NB4 (cell line): ENCODE measurements at regions not wholly inside any gene's neighbourhood (a gene's known extent, or its start where the extent isn't known, plus 50 kb on each side); places are given as distances from the start of the nearest gene placed in this dataset.

ENCODE experiments used
- DNase-seq: peaks from one replicate; pipeline ENCODE4 v3.0.0; 2010; ENCODE audit warnings: low read depth
- H3K4me3 ChIP-seq: one replicate; pipeline ENCODE4 v1.5.1; 2011; ENCODE audit warnings: mild to moderate bottlenecking, low read depth, low read length, moderate library complexity
- CTCF ChIP-seq: IDR thresholded peaks from one replicate; pipeline ENCODE4 v1.5.1; 2012; ENCODE audit warnings: low read depth, low read length
- MAX ChIP-seq: IDR thresholded peaks from 2 replicates; pipeline ENCODE4 v1.6.1; 2011; ENCODE audit warnings: low read depth, low read length
- MYC ChIP-seq: IDR thresholded peaks from 2 replicates; pipeline ENCODE4 v1.6.1; 2011; ENCODE audit warnings: low read depth, low read length
- POLR2A ChIP-seq: IDR thresholded peaks from 2 replicates; pipeline ENCODE4 v1.6.1; 2011; ENCODE audit warnings: mild to moderate bottlenecking; ENCODE audit not compliant: insufficient read length; ENCODE audit errors: extremely low read depth

GRCh38 chr17:56680676-56681075, 87.2 kb downstream of the NOG start:
- H3K4me3 ChIP-seq: no peak overlapping the region
- TF ChIP-seq MAX (no peak), POLR2A (no peak), MYC (no peak), CTCF (no peak)
- DNase-seq: no peak

- H3K4me3 ChIP-seq: no peak overlapping the region
- DNase-seq: peak; percentile 88
Measured at GRCh38 chr17:56681561-56682266, 88.2 kb downstream of the NOG start.

GRCh38 chr17:56688151-56688550, 94.7 kb downstream of the NOG start:
- peak; percentile 61 for DNase-seq
- no peak for TF ChIP-seq MYC
- no peak for TF ChIP-seq CTCF
- no peak for TF ChIP-seq MAX
- TF ChIP-seq POLR2A: no peak
- no peak overlapping the region for H3K4me3 ChIP-seq

More at GRCh38 chr17:56681561-56682266, 88.2 kb downstream of the NOG start:
- TF ChIP-seq MYC (peak; percentile 66), POLR2A (no peak)

GRCh38 chr17:56690441-56691291, 97.2 kb downstream of the NOG start:
- no peak for TF ChIP-seq MAX
- TF ChIP-seq MYC: no peak
- no peak for TF ChIP-seq CTCF
- no peak for TF ChIP-seq POLR2A
- DNase-seq: no peak
- no peak overlapping the region for H3K4me3 ChIP-seq

- TF ChIP-seq POLR2A (no peak), CTCF (no peak), MYC (no peak), MAX (no peak)
- H3K4me3 ChIP-seq: no peak overlapping the region
- no peak for DNase-seq
Measured at GRCh38 chr17:56694825-56695224, 101.3 kb downstream of the NOG start.

GRCh38 chr17:56697190-56697589, 103.7 kb downstream of the NOG start:
- no peak overlapping the region for H3K4me3 ChIP-seq
- TF ChIP-seq MAX (no peak), MYC (no peak), POLR2A (no peak), CTCF (no peak)
- no peak for DNase-seq
